ENCODE measurements at regions not wholly inside any gene's neighbourhood (a gene's known extent, or its start where the extent isn't known, plus 50 kb on each side); places are given as distances from the start of the nearest gene placed in this dataset.

GRCh38 chr1:96145492-96145891 is 576.1 kb upstream of the PTBP2 start:
- TF ChIP-seq KDM4B (IDR thresholded peaks at IDR 0.05; ENCODE audit: borderline replicate concordance in 2 of 2, low read depth in 1 of 2) = no peak
- no peak for TF ChIP-seq BACH1 (tag; IDR thresholded peaks at IDR 0.05)
